Caco-2 (cell line): ENCODE measurements at regions not wholly inside any gene's neighbourhood (a gene's known extent, or its start where the extent isn't known, plus 50 kb on each side); places are given as distances from the start of the nearest gene placed in this dataset.
A peak's percentile ranks its signal among the peaks of the same experiment; 100 is the strongest.

ENCODE experiments used
- BruUV-seq: library from RNA; stranded (reverse); fragments of 400-500 nt; replicated peaks from 2 replicates; lab custom pipeline; 2021; lab: Mats Ljungman, UMichigan
- CTCF ChIA-PET: fragments of 300-600 bp; sonication (Branson Sonifier 250); formaldehyde crosslinking; loops from one replicate; lab custom pipeline; 2022; ENCODE audit warnings: antibody characterized with exemption; lab: Charles Lee
- POLR2A ChIA-PET: fragments of 300-600 bp; sonication (Branson Sonifier 250); formaldehyde crosslinking; loops from one replicate; lab custom pipeline; 2022; ENCODE audit warnings: antibody characterized with exemption; lab: Charles Lee
- DNase-seq, 2 experiments: peaks; one replicate each; pipeline versions ENCODE4 v3.0.0 to v3.0.0-alpha.2; 2020 to 2022
- H3K27me3 ChIP-seq: replicated peaks from 2 replicates; pipeline ENCODE4 v1.6.0; 2011; ENCODE audit warnings: low read length; ENCODE audit not compliant: control insufficient read depth, insufficient read depth
- H3K36me3 ChIP-seq: 2 replicates; pipeline ENCODE4 v1.5.1; 2011; ENCODE audit warnings: low read length; ENCODE audit not compliant: control insufficient read depth, insufficient read depth
- H3K4me1 ChIP-seq: fragments of 250-450 bp; sonication (Bioruptor Pico); 2 replicates; pipeline ENCODE4 v1.5.1; 2020; ENCODE audit warnings: mild to moderate bottlenecking
- H3K4me3 ChIP-seq: 2 replicates; pipeline ENCODE4 v1.5.1; 2011; ENCODE audit warnings: low read depth, mild to moderate bottlenecking, control low read depth, low read length
- H3K9me3 ChIP-seq: fragments of 250-450 bp; sonication (Bioruptor Pico); 2 replicates; pipeline ENCODE4 v1.5.1; 2020; ENCODE audit warnings: mild to moderate bottlenecking, moderate library complexity
- H3K27ac Mint-ChIP-seq: one replicate; pipeline ENCODE4 v1.8.0; 2022; ENCODE audit warnings: mixed read lengths; ENCODE audit not compliant: unreplicated experiment
- H3K27me3 Mint-ChIP-seq: one replicate; pipeline ENCODE4 v1.8.0; 2022; ENCODE audit warnings: mixed read lengths; ENCODE audit not compliant: insufficient read depth, unreplicated experiment
- H3K36me3 Mint-ChIP-seq: one replicate; pipeline ENCODE4 v1.8.0; 2022; ENCODE audit warnings: mild to moderate bottlenecking, mixed read lengths; ENCODE audit not compliant: insufficient read depth, unreplicated experiment
- H3K4me1 Mint-ChIP-seq: one replicate; pipeline ENCODE4 v1.8.0; 2022; ENCODE audit warnings: low read depth, mixed read lengths; ENCODE audit not compliant: unreplicated experiment
- H3K4me3 Mint-ChIP-seq: one replicate; pipeline ENCODE4 v1.8.0; 2022; ENCODE audit warnings: mild to moderate bottlenecking, moderate library complexity, mixed read lengths; ENCODE audit not compliant: unreplicated experiment
- H3K9me3 Mint-ChIP-seq: one replicate; pipeline ENCODE4 v1.8.0; 2022; ENCODE audit warnings: mixed read lengths; ENCODE audit not compliant: unreplicated experiment
- CTCF ChIP-seq, 2 experiments: fragments of 200-600 bp in 1 of 2; IDR thresholded peaks; 1 replicate in 1 of 2; 2 replicates in 1 of 2; pipeline versions ENCODE4 v1.5.1 to v1.8.0; 2011 to 2022; ENCODE audit warnings: antibody characterized with exemption in 1 of 2, control low read depth in 1 of 2, inconsistent platforms in 1 of 2, low read depth in 1 of 2, low read length in 1 of 2, mild to moderate bottlenecking in 1 of 2, moderate library complexity in 1 of 2; ENCODE audit not compliant: insufficient read depth in 1 of 2, severe bottlenecking in 1 of 2, unreplicated experiment in 1 of 2
- intact Hi-C: fragments of 100-400 bp; cut with micrococcal nuclease; formaldehyde crosslinking; loops from one replicate; pipeline ENCODE4 v1.10.0; 2022; ENCODE audit not compliant: unreplicated experiment

- Mint-ChIP-seq H3K9me3 (no peaks in the 10 kb centered on the region), H3K27ac (no peak overlapping the region), H3K36me3 (no peaks in the 10 kb centered on the region), H3K4me3 (no peak overlapping the region), H3K27me3 (no peaks in the 10 kb centered on the region), H3K4me1 (peaks cover 27% of the 10 kb centered on the region)
- Histone ChIP-seq H3K4me1 (peaks cover 21% of the 10 kb centered on the region), H3K36me3 (no peaks in the 10 kb centered on the region), H3K9me3 (no peaks in the 10 kb centered on the region), H3K27me3 (no peaks in the 10 kb centered on the region), H3K4me3 (no peak overlapping the region)
- BruUV-seq = no TSS peak
- ChIA-PET CTCF (interaction anchor here (0.5 kb wide), 1 partner anchor 569 kb away, joined by 3 read pairs; no protein-coding TSS in a partner anchor), POLR2A (no interaction called here)
- intact Hi-C loops = no loop called here
- DNase-seq = no peak
- no peak for TF ChIP-seq CTCF (IDR thresholded peaks at IDR 0.05; ENCODE audit: insufficient read depth in 1 of 2, low read depth in 1 of 2, low read length in 1 of 2, severe bottlenecking in 1 of 2, unreplicated experiment in 1 of 2)
These were observed 459.8 kb downstream of the SOX6 start for GRCh38 chr11:15896530-15896929.

GRCh38 chr11:15897211-15897960 is 459.0 kb downstream of the SOX6 start:
- no peaks in the 10 kb centered on the region for H3K36me3 Mint-ChIP-seq
- H3K4me3 Mint-ChIP-seq = no peak overlapping the region
- DNase-seq = peak in 1 of 2 experiments; percentile 19
- peaks cover 29% of the 10 kb centered on the region for H3K4me1 ChIP-seq
- CTCF ChIA-PET = interaction anchor here (0.5 kb wide), 1 partner anchor 570 kb away, joined by 3 read pairs; no protein-coding TSS in a partner anchor
- no peaks in the 10 kb centered on the region for H3K9me3 ChIP-seq
- no peak overlapping the region for H3K27ac Mint-ChIP-seq
- no peak overlapping the region for H3K4me3 ChIP-seq
- TF ChIP-seq CTCF (IDR thresholded peaks at IDR 0.05; ENCODE audit: insufficient read depth in 1 of 2, low read depth in 1 of 2, low read length in 1 of 2, severe bottlenecking in 1 of 2, unreplicated experiment in 1 of 2) = no peak
- no peaks in the 10 kb centered on the region for H3K27me3 ChIP-seq
- BruUV-seq = no TSS peak
- POLR2A ChIA-PET = no interaction called here
- H3K27me3 Mint-ChIP-seq = no peaks in the 10 kb centered on the region
- intact Hi-C loops = no loop called here
- H3K36me3 ChIP-seq = no peaks in the 10 kb centered on the region
- no peaks in the 10 kb centered on the region for H3K9me3 Mint-ChIP-seq
- H3K4me1 Mint-ChIP-seq = peaks cover 32% of the 10 kb centered on the region

- peak in 1 of 2 experiments; percentile 14 for DNase-seq
- Histone ChIP-seq H3K36me3 (no peaks in the 10 kb centered on the region), H3K4me1 (peaks cover 24% of the 10 kb centered on the region), H3K27me3 (no peaks in the 10 kb centered on the region), H3K4me3 (no peak overlapping the region), H3K9me3 (no peaks in the 10 kb centered on the region)
- peak overlapping the region; percentile 75 for H3K27ac Mint-ChIP-seq
- ChIA-PET CTCF (interaction anchor here (1.1 kb wide), 1 partner anchor 251 kb away, joined by 3 read pairs; no protein-coding TSS in a partner anchor), POLR2A (no interaction called here)
- H3K4me3 Mint-ChIP-seq = no peak overlapping the region
- H3K4me1 Mint-ChIP-seq = peaks cover 21% of the 10 kb centered on the region
- no peaks in the 10 kb centered on the region for H3K27me3 Mint-ChIP-seq
- TF ChIP-seq CTCF (IDR thresholded peaks at IDR 0.05; ENCODE audit: insufficient read depth in 1 of 2, low read depth in 1 of 2, low read length in 1 of 2, severe bottlenecking in 1 of 2, unreplicated experiment in 1 of 2) = peak in 1 of 2 experiments; percentile 23
- no peaks in the 10 kb centered on the region for H3K9me3 Mint-ChIP-seq
- BruUV-seq = no TSS peak
- no peaks in the 10 kb centered on the region for H3K36me3 Mint-ChIP-seq
- intact Hi-C loops = loop anchor here (5.0 kb wide), 1 partner anchor 711 kb away; no protein-coding TSS in a partner anchor
These were observed 455.3 kb downstream of the SOX6 start for GRCh38 chr11:15901054-15901453.
